ENCODE measurements at regions not wholly inside any gene's neighbourhood (a gene's known extent, or its start where the extent isn't known, plus 50 kb on each side); places are given as distances from the start of the nearest gene placed in this dataset.

GRCh38 chr19:31701146-31701545 lies 351.9 kb upstream of the TSHZ3 start:
- no peak for TF ChIP-seq CTCF (conservative IDR thresholded peaks at IDR 0.05; ENCODE audit: low read depth)
- ChIA-PET POLR2A (ENCODE audit: low non-redundant PET) (no interaction called here), CTCF (no interaction called here)
- no peak overlapping the region for H3K27ac ChIP-seq
- DNase-seq (ENCODE audit: low spot score), result no peak

- ChIA-PET POLR2A (ENCODE audit: low non-redundant PET) (no interaction called here), CTCF (no interaction called here)
- no peak for DNase-seq (ENCODE audit: low spot score)
- TF ChIP-seq CTCF (conservative IDR thresholded peaks at IDR 0.05; ENCODE audit: low read depth), result no peak
- no peak overlapping the region for H3K27ac ChIP-seq
Measured at GRCh38 chr19:31705656-31706055, 356.4 kb upstream of the TSHZ3 start.

GRCh38 chr19:31706131-31706530 lies 356.9 kb upstream of the TSHZ3 start:
- H3K27ac ChIP-seq, result no peak overlapping the region
- TF ChIP-seq CTCF (conservative IDR thresholded peaks at IDR 0.05; ENCODE audit: low read depth), result no peak
- ChIA-PET POLR2A (ENCODE audit: low non-redundant PET) (no interaction called here), CTCF (no interaction called here)
- DNase-seq (ENCODE audit: low spot score), result no peak

- CTCF ChIA-PET, result no interaction called here
- POLR2A ChIA-PET (ENCODE audit: low non-redundant PET), result no interaction called here
- DNase-seq (ENCODE audit: low spot score), result no peak
- no peak for TF ChIP-seq CTCF (conservative IDR thresholded peaks at IDR 0.05; ENCODE audit: low read depth)
- H3K27ac ChIP-seq, result no peak overlapping the region
Measured at GRCh38 chr19:31706691-31707620, 357.7 kb upstream of the TSHZ3 start.

GRCh38 chr19:31708520-31708919 lies 359.3 kb upstream of the TSHZ3 start:
- H3K27ac ChIP-seq, result no peak overlapping the region
- TF ChIP-seq CTCF (conservative IDR thresholded peaks at IDR 0.05; ENCODE audit: low read depth), result no peak
- DNase-seq (ENCODE audit: low spot score), result no peak
- ChIA-PET POLR2A (ENCODE audit: low non-redundant PET) (no interaction called here), CTCF (no interaction called here)

- no peak for TF ChIP-seq CTCF (conservative IDR thresholded peaks at IDR 0.05; ENCODE audit: low read depth)
- no peak overlapping the region for H3K27ac ChIP-seq
- POLR2A ChIA-PET (ENCODE audit: low non-redundant PET), result no interaction called here
- CTCF ChIA-PET, result no interaction called here
- DNase-seq (ENCODE audit: low spot score), result no peak
Measured at GRCh38 chr19:31709476-31709875, 360.2 kb upstream of the TSHZ3 start.
